Thoracic aorta (tissue), 2 donors: ENCODE measurements at regions not wholly inside any gene's neighbourhood (a gene's known extent, or its start where the extent isn't known, plus 50 kb on each side); places are given as distances from the start of the nearest gene placed in this dataset.

ENCODE experiments used
- ATAC-seq: fragments of 150-250 bp; one replicate; pipeline ENCODE4 v1.8.0; 2017; ENCODE audit warnings: low read depth; ENCODE audit not compliant: insufficient number of reproducible peaks, low FRiP score
- DNase-seq: peaks from one replicate; pipeline ENCODE4 v3.0.0-alpha.2; 2020; ENCODE audit warnings: low spot score
- H3K27ac ChIP-seq, 2 donors: fragments of 200-600 bp; sonication (generic); 1 replicate in 1 of 2; 2 replicates in 1 of 2; pipeline ENCODE4 v1.5.1; 2016; ENCODE audit warnings: mild to moderate bottlenecking in 2 of 2, moderate library complexity in 2 of 2
- H3K27me3 ChIP-seq: fragments of 200-600 bp; sonication (generic); replicated peaks from 2 replicates; pipeline ENCODE4 v1.6.0; 2016; ENCODE audit warnings: mild to moderate bottlenecking; ENCODE audit not compliant: insufficient read depth
- H3K36me3 ChIP-seq: fragments of 200-600 bp; sonication (generic); one replicate; pipeline ENCODE4 v1.5.1; 2016
- H3K4me1 ChIP-seq, 2 donors: fragments of 200-600 bp; sonication (generic); 1 replicate in 1 of 2; 2 replicates in 1 of 2; pipeline versions ENCODE4 v1.5.1 to v1.6.0; 2016; ENCODE audit warnings: low read depth in 2 of 2, mild to moderate bottlenecking in 1 of 2; ENCODE audit not compliant: control insufficient read depth in 1 of 2
- H3K4me3 ChIP-seq: fragments of 200-600 bp; sonication (generic); 2 replicates; pipeline ENCODE4 v1.5.1; 2016; ENCODE audit warnings: mild to moderate bottlenecking
- H3K9me3 ChIP-seq: fragments of 200-600 bp; sonication (generic); 2 replicates; pipeline ENCODE4 v1.5.1; 2016
- TF ChIP-seq, protein P1 (sequence below): fragments of 200-600 bp; sonication (generic); IDR thresholded peaks from one replicate; pipeline ENCODE4 v1.5.1; 2019; ENCODE audit warnings: antibody characterized with exemption

DNA sequence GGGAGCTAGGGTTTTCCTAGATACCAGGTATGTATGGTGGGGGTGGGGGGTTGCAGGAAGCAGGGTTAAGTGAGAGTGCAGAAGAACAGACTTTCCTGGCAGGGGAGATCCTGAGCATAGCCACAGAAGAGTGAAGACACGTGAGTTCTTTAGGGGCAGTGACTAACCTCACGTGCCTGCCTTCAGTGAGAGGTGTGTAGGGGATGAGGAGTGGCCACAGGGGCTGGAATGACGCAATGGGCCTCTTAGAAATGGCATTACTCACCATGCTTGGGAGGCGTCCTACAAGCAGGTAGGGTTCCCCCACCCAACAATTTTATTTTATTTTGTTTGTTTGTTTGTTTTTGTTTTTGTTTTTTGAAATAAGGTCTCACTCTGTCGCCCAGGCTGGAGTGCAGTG lies 698.6 kb upstream of the NRP1 start:
- Histone ChIP-seq H3K27ac (no peak overlapping the region), H3K4me3 (no peak overlapping the region), H3K36me3 (no peaks in the 10 kb centered on the region), H3K27me3 (no peaks in the 10 kb centered on the region), H3K4me1 (peaks cover 4 to 17% of the 10 kb centered on the region in 2 donors), H3K9me3 (no peaks in the 10 kb centered on the region)
- no peak for ATAC-seq
- DNase-seq: no peak
- TF ChIP-seq, protein P1, sequence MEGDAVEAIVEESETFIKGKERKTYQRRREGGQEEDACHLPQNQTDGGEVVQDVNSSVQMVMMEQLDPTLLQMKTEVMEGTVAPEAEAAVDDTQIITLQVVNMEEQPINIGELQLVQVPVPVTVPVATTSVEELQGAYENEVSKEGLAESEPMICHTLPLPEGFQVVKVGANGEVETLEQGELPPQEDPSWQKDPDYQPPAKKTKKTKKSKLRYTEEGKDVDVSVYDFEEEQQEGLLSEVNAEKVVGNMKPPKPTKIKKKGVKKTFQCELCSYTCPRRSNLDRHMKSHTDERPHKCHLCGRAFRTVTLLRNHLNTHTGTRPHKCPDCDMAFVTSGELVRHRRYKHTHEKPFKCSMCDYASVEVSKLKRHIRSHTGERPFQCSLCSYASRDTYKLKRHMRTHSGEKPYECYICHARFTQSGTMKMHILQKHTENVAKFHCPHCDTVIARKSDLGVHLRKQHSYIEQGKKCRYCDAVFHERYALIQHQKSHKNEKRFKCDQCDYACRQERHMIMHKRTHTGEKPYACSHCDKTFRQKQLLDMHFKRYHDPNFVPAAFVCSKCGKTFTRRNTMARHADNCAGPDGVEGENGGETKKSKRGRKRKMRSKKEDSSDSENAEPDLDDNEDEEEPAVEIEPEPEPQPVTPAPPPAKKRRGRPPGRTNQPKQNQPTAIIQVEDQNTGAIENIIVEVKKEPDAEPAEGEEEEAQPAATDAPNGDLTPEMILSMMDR: no peak

DNA sequence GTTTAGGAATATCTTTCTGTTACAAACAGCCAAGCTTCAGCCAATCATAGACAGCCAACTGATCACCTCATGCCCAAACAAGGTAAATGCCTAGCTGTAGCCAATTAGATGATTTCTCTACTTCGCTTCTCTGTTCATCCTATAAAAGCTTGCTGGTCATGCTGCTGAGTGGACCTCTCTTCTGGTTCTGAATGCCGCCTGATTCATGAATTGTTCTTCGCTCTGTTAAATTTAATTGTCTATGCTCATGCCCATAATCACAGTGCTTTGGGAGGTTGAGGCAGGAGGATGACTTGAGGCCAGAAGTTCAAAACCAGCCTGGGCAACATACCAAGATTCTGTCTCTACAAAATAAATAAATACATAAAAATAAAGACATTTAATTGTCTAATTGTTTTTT lies 698.1 kb upstream of the NRP1 start:
- DNase-seq: no peak

DNA sequence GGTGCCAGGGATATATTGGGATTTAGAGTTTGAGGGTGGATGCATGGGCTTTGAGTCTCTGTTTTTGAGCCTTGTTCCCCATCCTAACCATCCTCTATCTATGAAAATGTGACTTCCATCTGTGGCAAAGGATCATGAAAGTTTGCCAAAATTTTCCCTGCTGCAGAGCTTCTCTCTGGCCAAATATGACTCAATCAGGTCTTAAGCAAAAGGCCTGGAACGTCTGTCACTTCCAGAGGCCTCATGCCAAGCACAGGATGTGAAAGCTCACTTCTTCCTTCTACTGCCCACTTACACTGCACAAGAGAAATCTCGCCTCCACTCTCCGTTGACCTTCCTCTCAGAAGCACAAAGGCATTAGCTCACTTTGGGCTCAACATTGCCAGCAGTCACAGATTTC lies 696.9 kb upstream of the NRP1 start:
- TF ChIP-seq, protein P1: no peak
- no peak for ATAC-seq
- Histone ChIP-seq H3K36me3 (no peaks in the 10 kb centered on the region), H3K27ac (no peak overlapping the region), H3K27me3 (no peaks in the 10 kb centered on the region), H3K4me3 (no peak overlapping the region), H3K9me3 (no peaks in the 10 kb centered on the region), H3K4me1 (peaks cover 4 to 17% of the 10 kb centered on the region in 2 donors)
- DNase-seq: peak; percentile 37

More for the DNA sequence above, 698.1 kb upstream of the NRP1 start:
- Histone ChIP-seq H3K36me3 (no peaks in the 10 kb centered on the region), H3K27ac (no peak overlapping the region), H3K9me3 (no peaks in the 10 kb centered on the region), H3K4me3 (no peak overlapping the region), H3K4me1 (peaks cover 4 to 17% of the 10 kb centered on the region in 2 donors), H3K27me3 (no peaks in the 10 kb centered on the region)
- ATAC-seq: no peak
- TF ChIP-seq, protein P1: no peak

DNA sequence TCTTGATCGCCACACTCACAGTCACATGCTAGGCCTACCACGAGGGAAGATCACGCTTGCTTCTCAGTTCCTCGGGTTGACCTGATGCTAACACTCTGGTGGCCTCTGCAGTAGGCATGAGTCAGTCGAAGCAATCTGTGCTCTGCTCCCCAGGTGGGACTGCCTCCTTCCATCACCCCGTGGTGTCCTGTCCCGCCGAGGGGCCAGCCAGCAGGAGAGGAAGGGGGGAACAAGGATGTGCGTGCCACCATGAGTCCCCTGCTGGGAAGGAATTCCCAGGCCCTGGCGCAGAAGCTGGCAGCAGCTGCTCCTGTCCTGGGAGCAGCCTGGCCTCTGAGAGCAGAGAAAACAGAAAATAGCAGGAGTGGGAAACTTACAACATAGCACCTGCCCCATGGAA lies 695.0 kb upstream of the NRP1 start:
- TF ChIP-seq, protein P1: no peak
- Histone ChIP-seq H3K4me3 (no peak overlapping the region), H3K36me3 (no peaks in the 10 kb centered on the region), H3K27ac (no peak overlapping the region), H3K4me1 (peaks cover 4 to 17% of the 10 kb centered on the region in 2 donors), H3K27me3 (no peaks in the 10 kb centered on the region), H3K9me3 (no peaks in the 10 kb centered on the region)
- DNase-seq: no peak
- no peak for ATAC-seq

DNA sequence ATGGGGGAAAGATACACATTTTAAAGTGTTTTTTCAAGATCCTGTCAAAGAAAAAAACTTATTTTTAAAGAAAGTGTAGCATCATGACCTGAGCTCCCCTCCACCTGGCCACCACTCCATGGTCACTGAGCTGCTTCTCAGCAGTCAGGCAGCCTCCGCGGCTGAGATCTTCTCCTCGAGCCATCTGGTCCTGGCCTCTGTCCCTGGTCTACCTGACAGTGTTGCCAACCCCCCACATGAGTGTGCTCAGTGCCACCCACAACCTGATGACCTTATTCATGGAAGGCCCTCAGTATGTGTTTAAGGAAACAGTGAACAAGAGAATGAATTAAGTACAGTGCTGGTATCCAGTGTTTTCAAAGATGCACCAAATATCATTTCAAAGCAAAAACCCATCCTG lies 694.5 kb upstream of the NRP1 start:
- Histone ChIP-seq H3K4me1 (peaks cover 4 to 17% of the 10 kb centered on the region in 2 donors), H3K9me3 (no peaks in the 10 kb centered on the region), H3K36me3 (no peaks in the 10 kb centered on the region), H3K27me3 (no peaks in the 10 kb centered on the region), H3K27ac (no peak overlapping the region), H3K4me3 (no peak overlapping the region)
- TF ChIP-seq, protein P1: no peak
- no peak for ATAC-seq
- DNase-seq: no peak
